Islet of Langerhans (tissue), 1 donor: ENCODE measurements at regions not wholly inside any gene's neighbourhood (a gene's known extent, or its start where the extent isn't known, plus 50 kb on each side); places are given as distances from the start of the nearest gene placed in this dataset.

Experiments
- FAIRE-seq: peaks from one replicate; lab custom pipeline; 2011; peaks lifted over from hg19 to GRCh38; lab: Jason Lieb, UNC

- no peak for FAIRE-seq
Measured at GRCh38 chr16:73526011-73526804, 478.3 kb upstream of the ZFHX3 start.

- no peak for FAIRE-seq
Measured at GRCh38 chr16:73523209-73523608, 475.3 kb upstream of the ZFHX3 start.

- FAIRE-seq = no peak
Measured at GRCh38 chr16:73521499-73521898, 473.6 kb upstream of the ZFHX3 start.

GRCh38 chr16:73515616-73516015, 467.7 kb upstream of the ZFHX3 start:
- FAIRE-seq = no peak

GRCh38 chr16:73510852-73511251, 462.9 kb upstream of the ZFHX3 start:
- no peak for FAIRE-seq

- no peak for FAIRE-seq
Measured at GRCh38 chr16:73506568-73507056, 458.7 kb upstream of the ZFHX3 start.

- no peak for FAIRE-seq
Measured at GRCh38 chr16:73505577-73505976, 457.6 kb upstream of the ZFHX3 start.

- FAIRE-seq = no peak
Measured at GRCh38 chr16:73504591-73505575, 457.0 kb upstream of the ZFHX3 start.

GRCh38 chr16:73503093-73503492, 455.2 kb upstream of the ZFHX3 start:
- FAIRE-seq = no peak

GRCh38 chr16:73499276-73499675, 451.3 kb upstream of the ZFHX3 start:
- FAIRE-seq = no peak

- no peak for FAIRE-seq
Measured at GRCh38 chr16:73485880-73486279, 438.0 kb upstream of the ZFHX3 start.

GRCh38 chr16:73483934-73484711, 436.2 kb upstream of the ZFHX3 start:
- FAIRE-seq = no peak

GRCh38 chr16:73483076-73483791, 435.3 kb upstream of the ZFHX3 start:
- no peak for FAIRE-seq

GRCh38 chr16:73482310-73482709, 434.4 kb upstream of the ZFHX3 start:
- no peak for FAIRE-seq

GRCh38 chr16:73480381-73480780, 432.5 kb upstream of the ZFHX3 start:
- FAIRE-seq = no peak

GRCh38 chr16:73473713-73474112, 425.8 kb upstream of the ZFHX3 start:
- FAIRE-seq = no peak

- FAIRE-seq = no peak
Measured at GRCh38 chr16:73464834-73465233, 416.9 kb upstream of the ZFHX3 start.

- FAIRE-seq = no peak
Measured at GRCh38 chr16:73459586-73459985, 411.7 kb upstream of the ZFHX3 start.

GRCh38 chr16:73457851-73458250, 409.9 kb upstream of the ZFHX3 start:
- FAIRE-seq = no peak

- no peak for FAIRE-seq
Measured at GRCh38 chr16:73448970-73449369, 401.0 kb upstream of the ZFHX3 start.

- FAIRE-seq = no peak
Measured at GRCh38 chr16:73447846-73448245, 399.9 kb upstream of the ZFHX3 start.

GRCh38 chr16:73434621-73435020, 386.7 kb upstream of the ZFHX3 start:
- FAIRE-seq = no peak
